Calu3 (cell line): ENCODE measurements at regions not wholly inside any gene's neighbourhood (a gene's known extent, or its start where the extent isn't known, plus 50 kb on each side); places are given as distances from the start of the nearest gene placed in this dataset.
A peak's percentile ranks its signal among the peaks of the same experiment; 100 is the strongest.
"Not testable (repeated sequence)": the region's sequence is repeated elsewhere in the genome, so short reads cannot be mapped to it uniquely, and the experiment has no call there.

Experiments
- BruUV-seq: library from RNA; stranded (reverse); fragments of 400-500 nt; replicated peaks from 2 replicates; lab custom pipeline; 2021; lab: Mats Ljungman, UMichigan
- CTCF ChIA-PET: fragments of 300-600 bp; sonication (Branson Sonifier 250); formaldehyde crosslinking; loops from one replicate; lab custom pipeline; 2022; ENCODE audit warnings: antibody characterized with exemption; lab: Charles Lee
- DNase-seq: peaks from one replicate; pipeline ENCODE4 v3.0.0; 2022
- H3K27ac Mint-ChIP-seq: one replicate; pipeline ENCODE4 v1.8.0; 2022; ENCODE audit warnings: mixed read lengths; ENCODE audit not compliant: unreplicated experiment
- H3K27me3 Mint-ChIP-seq: one replicate; pipeline ENCODE4 v1.8.0; 2022; ENCODE audit warnings: mixed read lengths; ENCODE audit not compliant: unreplicated experiment
- H3K36me3 Mint-ChIP-seq: one replicate; pipeline ENCODE4 v1.8.0; 2022; ENCODE audit warnings: mild to moderate bottlenecking, moderate library complexity, mixed read lengths; ENCODE audit not compliant: insufficient read depth, unreplicated experiment
- H3K4me1 Mint-ChIP-seq: one replicate; pipeline ENCODE4 v1.8.0; 2022; ENCODE audit warnings: mild to moderate bottlenecking, low read depth, mixed read lengths; ENCODE audit not compliant: unreplicated experiment
- H3K4me3 Mint-ChIP-seq: one replicate; pipeline ENCODE4 v1.8.0; 2022; ENCODE audit warnings: mild to moderate bottlenecking, low read depth, moderate library complexity, mixed read lengths; ENCODE audit not compliant: unreplicated experiment
- H3K9me3 Mint-ChIP-seq: one replicate; pipeline ENCODE4 v1.8.0; 2022; ENCODE audit warnings: low read depth, mixed read lengths; ENCODE audit not compliant: unreplicated experiment
- CTCF ChIP-seq: fragments of 200-600 bp; IDR thresholded peaks from one replicate; pipeline ENCODE4 v1.8.0; 2022; ENCODE audit warnings: antibody characterized with exemption; ENCODE audit not compliant: unreplicated experiment
- intact Hi-C: fragments of 100-400 bp; cut with micrococcal nuclease; formaldehyde crosslinking; loops from one replicate; pipeline ENCODE4 v1.10.0; 2022; ENCODE audit not compliant: unreplicated experiment

DNA sequence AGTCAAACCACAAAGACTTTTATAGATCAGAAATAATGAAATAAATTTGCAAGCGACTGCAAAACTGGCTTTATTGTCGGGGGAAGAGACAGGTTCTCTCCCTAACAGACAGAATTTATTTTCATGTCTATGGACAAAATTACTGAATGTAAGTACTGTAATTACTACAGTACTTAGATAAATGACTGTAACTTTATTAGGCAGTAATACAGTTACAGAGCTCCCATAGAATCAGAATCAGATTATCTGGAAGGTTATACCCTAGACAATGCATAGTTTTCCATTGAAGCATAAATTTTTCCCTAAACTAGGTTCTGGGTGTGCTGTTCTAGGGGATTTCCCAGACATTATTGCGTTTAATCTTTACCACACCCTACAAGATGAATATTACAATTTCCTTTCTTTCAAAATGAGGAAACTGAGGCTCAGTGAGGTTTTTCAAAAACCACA, 114.2 kb downstream of the C12orf75 start:
- peak overlapping the region; percentile 96 for H3K27ac Mint-ChIP-seq
- peaks cover 10% of the 10 kb centered on the region for H3K9me3 Mint-ChIP-seq
- BruUV-seq, result no TSS peak
- DNase-seq, result no peak
- H3K27me3 Mint-ChIP-seq, result no peaks in the 10 kb centered on the region
- TF ChIP-seq CTCF, result no peak
- CTCF ChIA-PET, result interaction anchor here (0.6 to 1.9 kb wide), 4 partner anchors 18 to 777 kb away, joined by 3 to 7 read pairs (median 4); no protein-coding TSS in a partner anchor
- peaks cover 36% of the 10 kb centered on the region for H3K4me1 Mint-ChIP-seq
- intact Hi-C loops, result loop anchor here (5.0 kb wide), 1 partner anchor 118 kb away; no protein-coding TSS in a partner anchor
- no peaks in the 10 kb centered on the region for H3K36me3 Mint-ChIP-seq
- peak overlapping the region; percentile 48 for H3K4me3 Mint-ChIP-seq

GRCh38 chr12:105445249-105445648, 114.8 kb downstream of the C12orf75 start:
- CTCF ChIA-PET, result interaction anchor here (0.6 to 1.9 kb wide), 4 partner anchors 15 to 603 kb away, joined by 3 to 7 read pairs (median 3); no protein-coding TSS in a partner anchor
- Mint-ChIP-seq H3K4me1 (peaks cover 36% of the 10 kb centered on the region), H3K36me3 (no peaks in the 10 kb centered on the region), H3K27ac (peak overlapping the region; percentile 96), H3K4me3 (no peak overlapping the region), H3K27me3 (no peaks in the 10 kb centered on the region), H3K9me3 (peaks cover 5% of the 10 kb centered on the region)
- no peak for TF ChIP-seq CTCF
- peak; percentile 21 for DNase-seq
- intact Hi-C loops, result loop anchor here (5.0 kb wide), 1 partner anchor 117 kb away; no protein-coding TSS in a partner anchor
- BruUV-seq, result no TSS peak

- BruUV-seq, result no TSS peak
- intact Hi-C loops, result loop anchor here (5.0 kb wide), 1 partner anchor 117 kb away; no protein-coding TSS in a partner anchor
- H3K4me1 Mint-ChIP-seq, result peaks cover 36% of the 10 kb centered on the region
- no peaks in the 10 kb centered on the region for H3K36me3 Mint-ChIP-seq
- CTCF ChIA-PET, result interaction anchor here (0.6 to 1.9 kb wide), 3 partner anchors 15 to 603 kb away, joined by 3 to 7 read pairs (median 3); no protein-coding TSS in a partner anchor
- DNase-seq, result no peak
- TF ChIP-seq CTCF, result no peak
- peak overlapping the region; percentile 96 for H3K27ac Mint-ChIP-seq
- H3K4me3 Mint-ChIP-seq, result no peak overlapping the region
- H3K9me3 Mint-ChIP-seq, result peaks cover 5% of the 10 kb centered on the region
- H3K27me3 Mint-ChIP-seq, result no peaks in the 10 kb centered on the region
Observed at GRCh38 chr12:105445649-105446048, 115.2 kb downstream of the C12orf75 start.

- BruUV-seq, DNase-seq, H3K9me3 Mint-ChIP-seq, H3K36me3 Mint-ChIP-seq, H3K27me3 Mint-ChIP-seq, H3K4me3 Mint-ChIP-seq: not testable (repeated sequence)
- Mint-ChIP-seq H3K4me1 (peaks cover 36% of the 10 kb centered on the region), H3K27ac (peak overlapping the region; percentile 96)
- intact Hi-C loops, result loop anchor here (5.0 kb wide), 1 partner anchor 116 kb away; no protein-coding TSS in a partner anchor
- CTCF ChIA-PET, result interaction anchor here (0.7 to 1.9 kb wide), 2 partner anchors 26 to 120 kb away, joined by 4 to 7 read pairs; no protein-coding TSS in a partner anchor
Observed at GRCh38 chr12:105446460-105446859, 116.0 kb downstream of the C12orf75 start.

DNA sequence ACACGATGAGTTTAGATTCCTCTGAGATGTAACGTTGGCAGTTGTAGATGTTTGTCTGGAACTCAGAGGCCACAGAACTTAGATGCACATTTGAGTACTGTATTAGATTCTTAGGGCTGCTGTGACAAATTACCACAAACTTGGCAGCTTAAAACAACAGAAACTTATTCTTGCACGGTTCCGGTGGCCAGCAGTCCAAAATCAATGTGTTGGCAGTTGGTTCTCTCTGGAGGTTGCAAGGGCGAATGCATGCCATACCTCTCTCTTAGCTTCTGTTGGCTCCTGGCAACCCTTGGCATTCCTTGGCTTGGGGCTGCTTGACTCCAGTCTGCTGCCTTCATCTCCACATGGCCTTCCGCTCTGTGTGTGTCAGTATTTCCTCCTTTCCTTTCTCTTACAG, 118.9 kb downstream of the C12orf75 start:
- DNase-seq, result no peak
- Mint-ChIP-seq H3K36me3 (no peaks in the 10 kb centered on the region), H3K27me3 (no peaks in the 10 kb centered on the region), H3K9me3 (peaks cover 5% of the 10 kb centered on the region), H3K27ac (no peak overlapping the region), H3K4me3 (no peak overlapping the region), H3K4me1 (peaks cover 17% of the 10 kb centered on the region)
- BruUV-seq, result no TSS peak
- intact Hi-C loops, result loop anchor here (5.0 kb wide), 1 partner anchor 113 kb away; no protein-coding TSS in a partner anchor
- CTCF ChIA-PET, result no interaction called here
- no peak for TF ChIP-seq CTCF
